ENCODE measurements at regions not wholly inside any gene's neighbourhood (a gene's known extent, or its start where the extent isn't known, plus 50 kb on each side); places are given as distances from the start of the nearest gene placed in this dataset.

GRCh38 chr2:166764702-166765101 is 123.6 kb upstream of the XIRP2 start:
- TF ChIP-seq, protein P1, sequence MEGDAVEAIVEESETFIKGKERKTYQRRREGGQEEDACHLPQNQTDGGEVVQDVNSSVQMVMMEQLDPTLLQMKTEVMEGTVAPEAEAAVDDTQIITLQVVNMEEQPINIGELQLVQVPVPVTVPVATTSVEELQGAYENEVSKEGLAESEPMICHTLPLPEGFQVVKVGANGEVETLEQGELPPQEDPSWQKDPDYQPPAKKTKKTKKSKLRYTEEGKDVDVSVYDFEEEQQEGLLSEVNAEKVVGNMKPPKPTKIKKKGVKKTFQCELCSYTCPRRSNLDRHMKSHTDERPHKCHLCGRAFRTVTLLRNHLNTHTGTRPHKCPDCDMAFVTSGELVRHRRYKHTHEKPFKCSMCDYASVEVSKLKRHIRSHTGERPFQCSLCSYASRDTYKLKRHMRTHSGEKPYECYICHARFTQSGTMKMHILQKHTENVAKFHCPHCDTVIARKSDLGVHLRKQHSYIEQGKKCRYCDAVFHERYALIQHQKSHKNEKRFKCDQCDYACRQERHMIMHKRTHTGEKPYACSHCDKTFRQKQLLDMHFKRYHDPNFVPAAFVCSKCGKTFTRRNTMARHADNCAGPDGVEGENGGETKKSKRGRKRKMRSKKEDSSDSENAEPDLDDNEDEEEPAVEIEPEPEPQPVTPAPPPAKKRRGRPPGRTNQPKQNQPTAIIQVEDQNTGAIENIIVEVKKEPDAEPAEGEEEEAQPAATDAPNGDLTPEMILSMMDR (conservative IDR thresholded peaks at IDR 0.05; ENCODE audit: low read length), result no peak
- TF ChIP-seq EZH2phosphoT487 (IDR thresholded peaks at IDR 0.05; ENCODE audit: borderline replicate concordance, low read depth, low read length), result no peak
